AG09309 (cell line): ENCODE measurements at regions not wholly inside any gene's neighbourhood (a gene's known extent, or its start where the extent isn't known, plus 50 kb on each side); places are given as distances from the start of the nearest gene placed in this dataset.

Source experiments
- DNase-seq: peaks from one replicate; pipeline ENCODE4 v3.0.0-alpha.2; 2010; ENCODE audit warnings: low read depth
- H3K4me3 ChIP-seq: 2 replicates; pipeline ENCODE4 v1.5.1; 2011; ENCODE audit warnings: mild to moderate bottlenecking, low read depth, low read length, moderate library complexity; ENCODE audit not compliant: control insufficient read depth
- CTCF ChIP-seq: IDR thresholded peaks from 2 replicates; pipeline ENCODE4 v1.5.1; 2011; ENCODE audit warnings: mild to moderate bottlenecking, low read depth, low read length, inconsistent platforms; ENCODE audit not compliant: insufficient read depth, control insufficient read depth; ENCODE audit errors: missing control alignments

- DNase-seq = no peak
- no peak overlapping the region for H3K4me3 ChIP-seq
- TF ChIP-seq CTCF = no peak
Measured at GRCh38 chr12:102249079-102249841, 51.6 kb upstream of the PMCH start.
